Ovary (tissue), 3 donors: ENCODE measurements at regions not wholly inside any gene's neighbourhood (a gene's known extent, or its start where the extent isn't known, plus 50 kb on each side); places are given as distances from the start of the nearest gene placed in this dataset.

Experiments
- CTCF ChIP-seq, 3 donors: fragments of 450-650 bp in 2 of 3; fragments of 200-600 bp in 1 of 3; IDR thresholded peaks; one replicate each; pipeline versions ENCODE4 v1.5.1 to v1.8.0; 2016 to 2022; ENCODE audit warnings: antibody characterized with exemption in 3 of 3, mild to moderate bottlenecking in 1 of 3
- POLR2A ChIP-seq: fragments of 450-650 bp; IDR thresholded peaks from one replicate; pipeline ENCODE4 v1.6.1; 2017; ENCODE audit warnings: antibody characterized with exemption, mild to moderate bottlenecking, moderate library complexity
- donor health status: DM: no; HTN: no; CAD: no.

- TF ChIP-seq CTCF (IDR thresholded peaks at IDR 0.05) (no peak), POLR2A (no peak)
These were observed 72.2 kb upstream of the OSBPL8 start for GRCh38 chr12:76631741-76632140.
